ENCODE measurements at regions not wholly inside any gene's neighbourhood (a gene's known extent, or its start where the extent isn't known, plus 50 kb on each side); places are given as distances from the start of the nearest gene placed in this dataset.
"Not testable (repeated sequence)": the region's sequence is repeated elsewhere in the genome, so short reads cannot be mapped to it uniquely, and the experiment has no call there.

DNA sequence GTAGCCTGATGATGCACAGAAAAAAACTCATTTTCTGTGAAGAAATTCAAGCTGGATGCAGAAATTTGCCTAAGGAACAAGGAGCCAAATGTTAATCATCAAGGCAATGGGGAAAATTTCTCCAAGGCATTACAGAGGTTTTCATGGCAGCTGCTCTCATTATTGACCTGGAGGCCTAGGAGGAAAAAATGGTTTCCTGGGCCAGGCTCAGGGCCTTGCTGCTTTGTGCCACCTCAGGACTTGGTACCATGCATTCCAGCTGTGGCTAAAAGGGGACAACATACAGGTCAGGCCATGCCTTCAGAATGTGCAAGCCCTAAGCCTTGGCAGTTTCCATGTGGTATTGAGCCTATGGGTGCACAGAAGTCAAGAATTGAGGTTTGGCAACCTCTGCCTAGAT lies 1320.1 kb upstream of the MIR17HG start:
- DNase-seq = no peak

GRCh38 chr13:90032313-90032712 lies 1315.2 kb upstream of the MIR17HG start:
- DNase-seq = no peak

GRCh38 chr13:90032841-90033493 lies 1314.5 kb upstream of the MIR17HG start:
- DNase-seq = no peak

GRCh38 chr13:90039516-90039915 lies 1308.0 kb upstream of the MIR17HG start:
- no peak for DNase-seq

DNA sequence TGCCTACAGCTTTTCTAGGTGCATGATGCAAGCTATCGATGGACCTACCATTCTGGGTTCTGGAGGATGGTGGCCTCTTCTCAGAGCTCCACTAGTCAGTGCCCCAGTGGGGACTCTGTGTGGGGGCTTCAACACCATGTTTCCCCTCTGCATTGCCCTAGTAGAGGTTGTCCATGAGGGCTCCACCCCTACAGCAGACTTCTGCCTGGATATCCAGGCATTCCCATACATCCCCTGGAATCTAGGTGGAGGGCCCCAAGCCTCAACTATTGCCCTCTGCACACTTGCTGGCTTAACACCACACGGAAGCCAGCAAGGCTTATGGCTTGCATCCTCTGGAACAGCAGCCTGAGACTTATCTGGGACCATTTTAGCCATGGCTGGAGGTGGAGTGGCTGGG lies 1299.9 kb upstream of the MIR17HG start:
- DNase-seq = no peak

GRCh38 chr13:90049989-90050671 lies 1297.4 kb upstream of the MIR17HG start:
- no peak for DNase-seq

DNA sequence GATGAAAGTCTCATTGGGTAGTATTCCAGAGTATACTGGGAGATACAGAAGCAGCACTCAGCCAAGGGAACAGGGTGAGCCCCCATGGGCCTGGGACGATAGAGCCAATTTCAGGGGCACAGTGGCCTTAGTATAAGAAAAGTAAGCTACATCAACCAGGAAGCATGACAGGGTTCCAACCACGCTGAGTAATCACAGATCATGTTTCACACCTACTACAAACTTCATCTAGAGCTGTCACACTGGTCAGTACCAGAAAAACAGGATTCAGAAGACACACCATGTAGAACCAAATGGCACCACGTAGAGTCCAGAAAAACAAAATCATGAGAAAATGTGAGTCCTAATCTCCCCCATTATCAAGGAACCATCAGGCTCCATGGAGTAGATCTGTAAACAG lies 1292.4 kb upstream of the MIR17HG start:
- DNase-seq = no peak

GRCh38 chr13:90055760-90056159 lies 1291.7 kb upstream of the MIR17HG start:
- DNase-seq = no peak

DNA sequence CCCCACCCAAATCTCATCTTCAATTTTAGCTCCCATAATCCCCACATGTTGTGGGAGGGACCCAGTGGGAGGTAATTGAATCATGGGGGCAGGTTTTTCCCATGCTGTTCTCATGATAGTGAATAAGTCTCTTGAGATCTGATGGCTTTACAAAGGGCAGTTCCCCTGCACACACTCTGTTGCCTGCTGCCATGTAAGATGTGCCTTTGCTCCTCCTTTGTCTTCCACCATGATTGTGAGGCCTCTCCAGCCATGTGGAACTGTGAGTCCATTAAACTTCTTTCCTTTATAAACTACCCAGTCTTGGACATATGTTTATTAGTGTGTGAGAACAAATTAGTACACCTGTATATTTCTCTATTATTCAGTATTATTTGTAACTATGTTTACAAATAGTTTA lies 1283.3 kb upstream of the MIR17HG start:
- DNase-seq = not testable (repeated sequence)

GRCh38 chr13:90068658-90069057 lies 1278.8 kb upstream of the MIR17HG start:
- DNase-seq = no peak

DNA sequence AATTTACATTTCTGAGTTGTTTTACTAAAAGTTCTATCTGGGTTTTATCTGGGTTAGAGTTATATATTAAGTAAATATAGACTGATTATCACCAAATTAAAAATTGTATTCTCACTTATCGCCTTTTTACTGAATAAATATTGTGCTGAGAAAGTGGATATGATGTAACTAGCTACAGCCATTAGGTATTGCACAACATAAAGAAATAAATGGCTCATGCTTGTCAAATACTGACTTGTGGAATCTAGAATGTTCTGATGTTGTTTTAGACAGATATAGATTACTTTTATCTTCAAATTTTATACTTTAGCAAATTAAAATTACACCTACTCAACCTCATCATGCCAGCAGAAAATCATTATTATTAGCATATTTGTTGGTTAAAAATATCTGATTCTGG lies 1277.1 kb upstream of the MIR17HG start:
- no peak for DNase-seq

DNA sequence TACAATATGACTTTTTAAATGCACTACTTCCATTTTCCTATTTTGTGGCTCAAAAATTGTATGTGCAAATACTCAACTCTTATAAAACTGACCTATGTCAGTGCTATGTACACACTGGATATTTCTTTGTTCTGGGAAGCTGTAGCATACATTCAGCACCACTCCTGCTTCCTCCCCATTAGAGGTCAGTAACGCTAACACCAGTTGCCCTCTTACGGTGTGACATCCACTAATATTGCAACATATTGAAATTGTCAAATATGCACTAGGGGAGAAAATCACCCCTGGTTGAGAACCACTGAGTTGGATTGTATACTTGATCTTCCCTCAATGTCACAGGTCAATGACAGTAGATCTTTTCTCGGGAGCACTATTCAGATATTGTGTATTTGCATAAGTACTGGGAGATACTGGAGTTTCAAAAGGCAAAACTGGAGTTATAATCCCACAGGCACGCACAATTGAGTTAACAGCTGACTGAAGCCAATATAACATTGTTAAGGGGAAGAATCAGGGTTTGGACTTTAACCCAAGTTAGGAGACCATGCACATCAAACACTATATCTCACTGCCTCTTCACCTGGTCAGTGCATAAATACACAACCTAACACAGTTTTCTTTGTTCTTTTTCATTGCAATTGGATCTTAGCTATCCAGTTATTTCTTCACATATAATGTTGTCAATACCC lies 1276.5 kb upstream of the MIR17HG start:
- no peak for DNase-seq

DNA sequence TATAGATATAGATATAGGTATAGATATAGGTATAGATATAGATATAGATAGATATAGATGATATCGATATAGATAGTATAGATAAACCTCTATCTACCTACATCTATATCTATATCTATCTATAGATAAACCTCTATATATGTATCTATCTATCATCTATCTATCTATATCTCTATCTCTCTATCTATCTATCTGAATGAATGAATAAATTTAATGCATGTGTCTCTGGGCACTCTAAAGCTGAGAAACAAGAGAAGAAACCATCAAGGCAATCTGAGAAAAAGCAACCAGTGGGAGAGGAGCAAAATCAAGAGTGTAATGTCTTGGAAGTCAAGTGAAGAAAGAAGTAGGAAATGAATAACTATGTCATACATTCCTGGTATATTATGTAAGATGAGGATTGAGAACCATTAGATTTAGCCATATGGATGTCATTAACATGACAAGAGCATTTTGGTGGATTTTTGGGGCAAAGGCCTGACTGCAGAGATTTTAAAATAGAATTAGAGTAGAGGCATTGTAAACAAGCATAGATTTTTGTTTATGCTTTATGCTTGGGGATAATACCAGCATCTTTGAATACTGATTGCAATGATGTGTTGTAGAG lies 1262.7 kb upstream of the MIR17HG start:
- DNase-seq = no peak

- no peak for DNase-seq
Observed at GRCh38 chr13:90089051-90089450, 1258.4 kb upstream of the MIR17HG start.

DNA sequence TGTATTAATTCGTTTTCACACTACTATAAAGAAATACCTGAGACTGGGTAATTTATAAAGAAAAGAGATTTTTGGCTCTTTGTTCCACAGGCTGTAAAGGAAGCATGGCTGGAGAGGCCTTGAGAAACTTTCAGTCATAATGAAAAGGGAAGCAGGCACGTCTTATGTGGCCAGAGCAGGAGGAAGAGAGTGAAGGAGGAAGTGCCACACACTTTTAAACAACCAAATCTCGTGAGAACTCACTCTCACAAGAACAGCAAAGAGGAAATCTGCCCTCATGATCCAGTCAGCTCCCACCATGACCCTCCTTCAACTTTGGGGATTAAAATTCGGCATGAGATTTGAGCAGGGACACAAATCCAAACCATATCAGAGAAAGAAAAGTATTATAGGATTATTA lies 1255.9 kb upstream of the MIR17HG start:
- no peak for DNase-seq

DNA sequence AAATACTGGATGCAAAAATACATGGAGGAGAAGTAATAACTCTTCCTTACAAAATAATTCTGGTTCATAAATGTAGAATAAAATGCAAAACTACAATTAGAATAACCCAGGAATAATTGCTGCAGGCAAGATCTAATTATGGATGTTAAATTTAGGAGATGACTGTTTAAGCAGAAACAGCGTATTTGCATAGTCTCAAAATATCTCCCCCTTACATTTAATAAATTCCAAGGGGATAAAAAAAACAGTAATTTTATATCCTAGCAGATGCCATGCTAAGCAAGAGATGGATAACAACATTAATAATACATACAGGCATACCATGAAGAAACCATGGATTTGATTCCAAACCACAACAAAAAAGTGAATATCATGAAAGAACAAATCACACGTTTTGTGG lies 1253.1 kb upstream of the MIR17HG start:
- no peak for DNase-seq

GRCh38 chr13:90098577-90098976 lies 1248.9 kb upstream of the MIR17HG start:
- DNase-seq = no peak

DNA sequence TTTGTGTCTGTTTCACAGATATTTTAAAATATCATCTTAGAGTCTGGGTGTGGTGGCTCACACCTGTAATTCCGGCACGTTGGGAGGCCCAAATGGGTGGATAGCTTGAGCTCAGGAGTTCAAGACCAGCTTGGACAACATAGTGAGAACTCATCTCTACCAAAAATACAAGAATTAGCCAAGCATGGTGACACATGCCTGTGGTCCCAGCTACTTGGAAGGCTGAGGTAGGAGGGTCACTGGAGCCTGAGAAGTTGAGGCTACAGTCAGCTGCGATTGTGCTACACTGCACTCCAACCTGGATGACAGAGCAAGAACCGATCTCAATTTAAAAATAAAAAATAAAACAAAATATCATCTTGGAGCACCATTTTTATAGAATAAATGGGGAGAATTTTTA lies 1247.6 kb upstream of the MIR17HG start:
- no peak for DNase-seq

GRCh38 chr13:90103099-90103784 lies 1244.2 kb upstream of the MIR17HG start:
- no peak for DNase-seq

DNA sequence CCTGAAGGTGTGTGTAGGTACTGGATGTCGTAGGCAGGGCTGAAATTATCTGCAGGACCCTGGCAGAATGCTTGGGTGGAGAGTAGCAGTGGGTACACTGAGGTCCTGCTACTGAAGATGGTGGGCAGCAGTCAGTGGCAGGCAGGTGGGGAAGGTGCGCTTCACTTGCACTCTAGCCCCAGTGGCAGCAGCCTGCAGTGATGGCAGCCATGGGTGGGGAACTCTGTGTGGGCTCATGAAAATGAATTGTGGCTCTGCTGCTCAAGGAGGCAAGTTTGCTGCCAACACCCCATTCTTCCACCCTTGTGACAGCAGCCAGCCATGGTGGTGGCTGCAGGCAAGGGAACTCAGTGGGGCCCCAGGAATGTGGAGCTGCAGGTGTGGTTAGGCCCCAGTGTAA lies 1242.7 kb upstream of the MIR17HG start:
- no peak for DNase-seq

GRCh38 chr13:90105276-90105675 lies 1242.2 kb upstream of the MIR17HG start:
- DNase-seq = no peak

- no peak for DNase-seq
Observed at GRCh38 chr13:90105849-90106496, 1241.5 kb upstream of the MIR17HG start.

DNA sequence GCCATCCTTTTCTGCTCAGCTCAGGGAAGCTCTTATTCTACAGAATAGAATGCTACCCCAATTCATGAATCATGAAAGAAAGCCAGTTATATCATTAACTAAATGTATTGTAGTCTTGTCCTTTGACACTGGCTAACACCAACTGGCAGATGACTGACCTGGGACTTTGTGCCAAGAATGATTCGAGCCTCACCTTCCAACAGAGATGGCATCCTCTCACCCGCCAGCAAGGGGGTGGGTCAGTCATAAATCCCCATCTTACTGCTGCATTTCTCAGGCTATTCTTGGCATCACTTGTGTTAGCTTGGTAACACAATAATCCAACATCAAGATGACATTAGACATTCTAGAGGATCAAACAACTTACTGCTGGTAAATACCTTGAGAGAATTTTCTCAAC lies 1239.8 kb upstream of the MIR17HG start:
- no peak for DNase-seq

All from SW 1271 (cell line).